CD4-positive, CD25-positive, alpha-beta regulatory T cell (primary cell): ENCODE measurements at regions not wholly inside any gene's neighbourhood (a gene's known extent, or its start where the extent isn't known, plus 50 kb on each side); places are given as distances from the start of the nearest gene placed in this dataset.

Experiments used
- ATAC-seq, 2 donors: fragments of 150-1000 bp; cut with Tn5 transposase; one replicate each; pipeline ENCODE4 v1.10.0; 2021; ENCODE audit warnings: low read depth in 2 of 2, moderate number of reproducible peaks in 2 of 2, moderate library complexity in 1 of 2
- DNase-seq, 3 donors: peaks; one replicate each; pipeline versions ENCODE4 v3.0.0 to v3.0.0-alpha.2; 2012 to 2022; ENCODE audit warnings: mixed read lengths in 1 of 3
- H3K27ac ChIP-seq: one replicate; pipeline ENCODE4 v1.7.0; 2013; ENCODE audit warnings: mild to moderate bottlenecking, low read length; ENCODE audit not compliant: insufficient read depth, poor library complexity, severe bottlenecking
- H3K27me3 ChIP-seq: one replicate; pipeline ENCODE4 v1.7.0; 2013; ENCODE audit warnings: low read length; ENCODE audit not compliant: control insufficient read depth, insufficient read depth
- H3K36me3 ChIP-seq: one replicate; pipeline ENCODE4 v1.7.0; 2013; ENCODE audit warnings: mild to moderate bottlenecking, low read length, moderate library complexity; ENCODE audit not compliant: control insufficient read depth, insufficient read depth
- H3K4me1 ChIP-seq: 2 replicates; pipeline ENCODE4 v1.7.0; 2013; ENCODE audit warnings: mild to moderate bottlenecking, low read length; ENCODE audit not compliant: insufficient read depth, control insufficient read depth, poor library complexity, severe bottlenecking
- H3K4me3 ChIP-seq: one replicate; pipeline ENCODE4 v1.7.0; 2013; ENCODE audit warnings: low read depth, mild to moderate bottlenecking, low read length, moderate library complexity
- H3K9me3 ChIP-seq, 2 experiments: 1 replicate in 1 of 2; 2 replicates in 1 of 2; pipeline ENCODE4 v1.7.0; 2013; ENCODE audit warnings: low read length in 2 of 2, mild to moderate bottlenecking in 1 of 2, moderate library complexity in 1 of 2; ENCODE audit not compliant: control insufficient read depth in 2 of 2
- H3K27ac Mint-ChIP-seq, 3 donors: one replicate each; pipeline ENCODE4 v1.8.0; 2020 to 2022; ENCODE audit warnings: mild to moderate bottlenecking in 3 of 3, mixed read lengths in 3 of 3, moderate library complexity in 2 of 3
- H3K27me3 Mint-ChIP-seq: one replicate; pipeline ENCODE4 v1.8.0; 2022; ENCODE audit warnings: mild to moderate bottlenecking, mixed read lengths
- H3K36me3 Mint-ChIP-seq: one replicate; pipeline ENCODE4 v1.8.0; 2020; ENCODE audit warnings: mixed read lengths
- H3K4me1 Mint-ChIP-seq, 4 donors: one replicate each; pipeline ENCODE4 v1.8.0; 2020 to 2022; ENCODE audit warnings: mixed read lengths in 4 of 4, mild to moderate bottlenecking in 1 of 4
- H3K4me3 Mint-ChIP-seq, 4 donors: one replicate each; pipeline ENCODE4 v1.8.0; 2020 to 2022; ENCODE audit warnings: mild to moderate bottlenecking in 4 of 4, mixed read lengths in 4 of 4, moderate library complexity in 3 of 4
- H3K9me3 Mint-ChIP-seq, 7 donors: one replicate each; pipeline ENCODE4 v1.8.0; 2020 to 2022; ENCODE audit warnings: mixed read lengths in 7 of 7, mild to moderate bottlenecking in 3 of 7, moderate library complexity in 2 of 7

- ATAC-seq (no peak), DNase-seq (no peak)
- Mint-ChIP-seq H3K9me3 (no peaks in the 10 kb centered on the region), H3K4me3 (no peak overlapping the region), H3K27me3 (no peaks in the 10 kb centered on the region), H3K4me1 (no peaks in the 10 kb centered on the region), H3K27ac (no peak overlapping the region), H3K36me3 (no peaks in the 10 kb centered on the region)
- Histone ChIP-seq H3K36me3 (no peaks in the 10 kb centered on the region), H3K4me1 (no peaks in the 10 kb centered on the region), H3K9me3 (no peaks in the 10 kb centered on the region), H3K4me3 (no peak overlapping the region), H3K27me3 (no peaks in the 10 kb centered on the region), H3K27ac (no peak overlapping the region)
Observed at GRCh38 chr9:38299856-38300255, 92.6 kb upstream of the ALDH1B1 start.

- Mint-ChIP-seq H3K36me3 (no peaks in the 10 kb centered on the region), H3K27ac (no peak overlapping the region), H3K9me3 (no peaks in the 10 kb centered on the region), H3K27me3 (no peaks in the 10 kb centered on the region), H3K4me3 (no peak overlapping the region), H3K4me1 (no peaks in the 10 kb centered on the region)
- ATAC-seq (no peak), DNase-seq (no peak)
- H3K27me3 ChIP-seq, result no peaks in the 10 kb centered on the region
- H3K9me3 ChIP-seq, result no peaks in the 10 kb centered on the region
- H3K4me1 ChIP-seq, result no peaks in the 10 kb centered on the region
- no peaks in the 10 kb centered on the region for H3K36me3 ChIP-seq
- no peak overlapping the region for H3K27ac ChIP-seq
- H3K4me3 ChIP-seq, result no peak overlapping the region
Observed at GRCh38 chr9:38298904-38299303, 93.6 kb upstream of the ALDH1B1 start.

GRCh38 chr9:38298503-38298902 is 94.0 kb upstream of the ALDH1B1 start:
- no peak for DNase-seq
- H3K9me3 ChIP-seq, result no peaks in the 10 kb centered on the region
- H3K27ac ChIP-seq, result no peak overlapping the region
- H3K9me3 Mint-ChIP-seq, result no peaks in the 10 kb centered on the region
- no peak for ATAC-seq
- H3K36me3 ChIP-seq, result no peaks in the 10 kb centered on the region
- no peak overlapping the region for H3K27ac Mint-ChIP-seq
- no peaks in the 10 kb centered on the region for H3K36me3 Mint-ChIP-seq
- H3K4me1 Mint-ChIP-seq, result no peaks in the 10 kb centered on the region
- no peaks in the 10 kb centered on the region for H3K27me3 ChIP-seq
- no peak overlapping the region for H3K4me3 Mint-ChIP-seq
- no peaks in the 10 kb centered on the region for H3K4me1 ChIP-seq
- no peak overlapping the region for H3K4me3 ChIP-seq
- H3K27me3 Mint-ChIP-seq, result no peaks in the 10 kb centered on the region

GRCh38 chr9:38296807-38297206 is 95.7 kb upstream of the ALDH1B1 start:
- Mint-ChIP-seq H3K9me3 (no peaks in the 10 kb centered on the region), H3K4me3 (no peak overlapping the region), H3K36me3 (no peaks in the 10 kb centered on the region), H3K27me3 (no peaks in the 10 kb centered on the region), H3K4me1 (no peaks in the 10 kb centered on the region), H3K27ac (no peak overlapping the region)
- Histone ChIP-seq H3K4me3 (no peak overlapping the region), H3K4me1 (no peaks in the 10 kb centered on the region), H3K36me3 (no peaks in the 10 kb centered on the region), H3K9me3 (no peaks in the 10 kb centered on the region), H3K27ac (no peak overlapping the region), H3K27me3 (no peaks in the 10 kb centered on the region)
- DNase-seq (no peak), ATAC-seq (no peak)

- ATAC-seq (no peak), DNase-seq (no peak)
- no peak overlapping the region for H3K4me3 ChIP-seq
- H3K9me3 Mint-ChIP-seq, result no peaks in the 10 kb centered on the region
- H3K27ac ChIP-seq, result no peak overlapping the region
- no peaks in the 10 kb centered on the region for H3K27me3 Mint-ChIP-seq
- no peaks in the 10 kb centered on the region for H3K27me3 ChIP-seq
- H3K27ac Mint-ChIP-seq, result no peak overlapping the region
- H3K4me1 Mint-ChIP-seq, result no peaks in the 10 kb centered on the region
- H3K36me3 Mint-ChIP-seq, result no peaks in the 10 kb centered on the region
- no peak overlapping the region for H3K4me3 Mint-ChIP-seq
- H3K36me3 ChIP-seq, result no peaks in the 10 kb centered on the region
- no peaks in the 10 kb centered on the region for H3K9me3 ChIP-seq
- no peaks in the 10 kb centered on the region for H3K4me1 ChIP-seq
Observed at GRCh38 chr9:38295764-38296163, 96.7 kb upstream of the ALDH1B1 start.

- no peaks in the 10 kb centered on the region for H3K27me3 Mint-ChIP-seq
- no peak for ATAC-seq
- DNase-seq, result no peak
Observed at GRCh38 chr9:38294220-38294960, 98.1 kb upstream of the ALDH1B1 start.

GRCh38 chr9:38293022-38293421 is 99.5 kb upstream of the ALDH1B1 start:
- Mint-ChIP-seq H3K27ac (no peak overlapping the region), H3K9me3 (no peaks in the 10 kb centered on the region), H3K36me3 (no peaks in the 10 kb centered on the region), H3K4me1 (no peaks in the 10 kb centered on the region), H3K4me3 (no peak overlapping the region), H3K27me3 (no peaks in the 10 kb centered on the region)
- DNase-seq (no peak), ATAC-seq (no peak)
- Histone ChIP-seq H3K27me3 (no peaks in the 10 kb centered on the region), H3K36me3 (no peaks in the 10 kb centered on the region), H3K27ac (no peak overlapping the region), H3K4me3 (no peak overlapping the region), H3K9me3 (no peaks in the 10 kb centered on the region), H3K4me1 (no peaks in the 10 kb centered on the region)

More at GRCh38 chr9:38294220-38294960, 98.1 kb upstream of the ALDH1B1 start:
- no peak overlapping the region for H3K4me3 ChIP-seq
- H3K27ac Mint-ChIP-seq, result no peak overlapping the region
- no peaks in the 10 kb centered on the region for H3K36me3 ChIP-seq
- H3K9me3 ChIP-seq, result no peaks in the 10 kb centered on the region
- H3K4me1 Mint-ChIP-seq, result no peaks in the 10 kb centered on the region
- H3K27ac ChIP-seq, result no peak overlapping the region
- no peaks in the 10 kb centered on the region for H3K36me3 Mint-ChIP-seq
- H3K9me3 Mint-ChIP-seq, result no peaks in the 10 kb centered on the region
- H3K27me3 ChIP-seq, result no peaks in the 10 kb centered on the region
- H3K4me3 Mint-ChIP-seq, result no peak overlapping the region
- H3K4me1 ChIP-seq, result no peaks in the 10 kb centered on the region

GRCh38 chr9:38292480-38292879 is 100.0 kb upstream of the ALDH1B1 start:
- no peaks in the 10 kb centered on the region for H3K9me3 Mint-ChIP-seq
- H3K27ac Mint-ChIP-seq, result no peak overlapping the region
- DNase-seq (no peak), ATAC-seq (no peak)
- no peaks in the 10 kb centered on the region for H3K4me1 Mint-ChIP-seq
- Histone ChIP-seq H3K27ac (no peak overlapping the region), H3K4me3 (no peak overlapping the region), H3K27me3 (no peaks in the 10 kb centered on the region), H3K9me3 (no peaks in the 10 kb centered on the region), H3K36me3 (no peaks in the 10 kb centered on the region), H3K4me1 (no peaks in the 10 kb centered on the region)
- no peaks in the 10 kb centered on the region for H3K27me3 Mint-ChIP-seq
- no peaks in the 10 kb centered on the region for H3K36me3 Mint-ChIP-seq
- no peak overlapping the region for H3K4me3 Mint-ChIP-seq
